ENCODE measurements at regions not wholly inside any gene's neighbourhood (a gene's known extent, or its start where the extent isn't known, plus 50 kb on each side); places are given as distances from the start of the nearest gene placed in this dataset.

GRCh38 chr2:143901185-143901842 lies 618.6 kb downstream of the ZEB2 start:
- peak; percentile 87 for DNase-seq

DNA sequence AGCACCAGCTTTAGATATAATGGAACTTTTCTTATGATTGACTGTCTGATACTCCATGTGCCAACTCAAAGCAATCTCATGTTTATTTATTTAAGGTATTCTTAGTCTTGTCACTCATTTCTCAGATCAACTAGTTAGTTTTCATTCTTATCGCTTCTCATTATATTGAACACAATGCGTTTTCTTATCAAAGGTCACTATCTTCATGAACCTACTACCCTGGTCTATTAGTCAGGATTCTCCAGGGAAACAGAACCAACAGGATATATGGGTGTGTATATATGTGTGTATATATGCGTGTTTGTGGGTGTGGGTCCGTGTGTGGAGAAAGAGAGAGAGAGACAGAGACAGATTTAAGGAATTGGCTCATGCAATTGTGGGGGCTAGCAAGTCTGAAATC lies 619.9 kb downstream of the ZEB2 start:
- DNase-seq, result no peak

GRCh38 chr2:143893371-143893770 lies 626.5 kb downstream of the ZEB2 start:
- DNase-seq, result no peak

- DNase-seq, result no peak
These were observed 628.0 kb downstream of the ZEB2 start for GRCh38 chr2:143891879-143892308.

- no peak for DNase-seq
These were observed 629.1 kb downstream of the ZEB2 start for GRCh38 chr2:143890798-143891197.

GRCh38 chr2:143889216-143889615 lies 630.7 kb downstream of the ZEB2 start:
- DNase-seq, result no peak

- peak; percentile 82 for DNase-seq
These were observed 634.5 kb downstream of the ZEB2 start for GRCh38 chr2:143885461-143885860.

DNA sequence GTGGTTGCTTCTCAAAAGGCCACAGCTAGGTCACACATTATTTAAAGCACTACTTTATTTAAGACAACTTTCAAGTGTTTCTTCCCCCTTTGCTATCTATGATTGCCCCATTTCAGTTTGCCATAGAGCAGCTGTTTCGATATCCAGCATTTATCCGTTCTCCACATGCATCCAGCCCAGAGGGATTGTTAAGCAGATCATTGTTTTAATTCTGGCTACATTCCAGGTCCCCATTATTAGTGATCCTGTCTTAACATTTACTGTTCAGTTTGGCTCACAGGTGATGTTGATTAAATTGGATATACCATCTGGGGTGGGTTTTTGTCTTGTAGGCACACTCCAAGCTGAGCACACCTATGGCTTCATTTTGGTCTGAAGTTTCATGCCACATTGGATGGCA lies 638.7 kb downstream of the ZEB2 start:
- no peak for DNase-seq

GRCh38 chr2:143877876-143878530 lies 641.9 kb downstream of the ZEB2 start:
- DNase-seq, result no peak

- no peak for DNase-seq
These were observed 642.9 kb downstream of the ZEB2 start for GRCh38 chr2:143877056-143877455.

DNA sequence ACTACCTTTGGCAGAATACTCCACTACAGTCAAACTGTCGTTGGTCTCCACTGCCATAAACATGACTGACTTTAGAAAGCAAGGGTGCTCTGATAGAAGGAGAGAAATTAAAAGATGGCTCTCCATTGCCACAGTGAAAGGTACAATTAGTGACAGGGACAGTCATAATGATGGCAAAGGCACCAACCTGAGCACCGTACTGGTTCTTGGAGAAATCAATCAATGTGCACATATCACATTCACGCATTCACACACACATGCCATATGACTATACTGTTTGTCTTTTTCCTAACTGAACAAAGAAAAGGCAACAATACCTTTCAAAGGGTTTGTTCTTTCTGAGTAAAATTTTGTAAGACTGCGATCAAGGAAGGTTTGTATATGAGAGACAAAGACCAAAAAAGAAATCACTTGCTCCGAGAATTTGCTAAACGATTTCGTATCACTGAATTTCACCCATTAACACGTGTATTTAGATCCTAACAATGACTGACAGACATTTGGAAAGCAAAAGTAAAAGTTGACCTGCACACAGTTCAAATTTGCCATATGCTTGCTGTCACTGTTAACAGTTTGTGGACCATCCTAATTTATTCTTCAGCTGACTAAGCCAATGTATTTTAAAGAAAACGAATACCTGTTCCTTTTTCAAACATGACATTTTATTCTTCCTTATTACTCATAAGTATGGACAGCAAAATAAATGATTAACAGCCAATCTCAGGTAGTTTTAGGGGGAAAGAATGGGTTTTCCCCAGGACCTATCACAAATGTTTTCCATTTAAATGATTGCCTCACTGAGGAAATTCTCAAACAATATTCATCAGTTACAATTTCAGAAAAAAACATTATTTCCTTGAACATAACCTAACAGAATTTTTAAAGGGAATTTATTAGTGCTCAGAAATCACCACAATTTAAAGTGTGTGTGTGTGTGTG lies 644.4 kb downstream of the ZEB2 start:
- DNase-seq, result no peak

DNA sequence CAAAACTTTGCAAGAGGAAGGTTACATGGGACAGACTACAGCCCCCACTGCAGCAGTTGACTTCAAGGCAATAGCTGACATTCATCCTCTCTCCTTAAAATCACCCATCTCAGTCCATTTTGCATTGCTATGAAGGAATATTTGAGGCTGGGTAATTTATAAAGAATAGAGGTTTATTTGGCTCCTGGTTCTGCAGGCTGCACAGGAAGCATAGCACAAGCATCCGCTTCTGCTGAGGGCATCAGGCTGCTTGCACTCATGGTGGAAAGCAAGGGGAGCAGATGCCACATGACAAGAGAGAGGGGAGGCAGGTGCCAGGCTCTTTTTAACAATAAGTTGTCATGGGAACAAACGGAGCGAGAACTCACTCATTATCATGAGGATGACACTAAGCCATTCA lies 646.0 kb downstream of the ZEB2 start:
- no peak for DNase-seq

DNA sequence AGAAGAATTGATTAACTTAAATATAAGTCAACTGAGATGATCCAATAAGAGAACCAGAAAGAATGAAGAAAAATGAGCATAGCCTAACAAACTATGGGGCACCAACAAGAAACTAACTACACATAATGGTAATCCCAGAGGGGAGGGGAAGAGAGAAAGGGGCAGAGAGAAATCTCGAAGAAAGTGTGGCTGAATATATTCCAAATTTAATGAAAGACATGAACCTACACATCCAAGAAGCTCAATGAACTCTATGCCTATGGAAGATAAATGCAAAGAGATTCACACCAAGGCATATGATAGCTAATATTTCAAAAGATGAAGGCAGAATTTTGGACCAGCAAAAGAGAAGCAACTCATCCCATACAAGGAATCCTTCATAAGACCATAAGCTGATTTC lies 649.2 kb downstream of the ZEB2 start:
- DNase-seq, result no peak

DNA sequence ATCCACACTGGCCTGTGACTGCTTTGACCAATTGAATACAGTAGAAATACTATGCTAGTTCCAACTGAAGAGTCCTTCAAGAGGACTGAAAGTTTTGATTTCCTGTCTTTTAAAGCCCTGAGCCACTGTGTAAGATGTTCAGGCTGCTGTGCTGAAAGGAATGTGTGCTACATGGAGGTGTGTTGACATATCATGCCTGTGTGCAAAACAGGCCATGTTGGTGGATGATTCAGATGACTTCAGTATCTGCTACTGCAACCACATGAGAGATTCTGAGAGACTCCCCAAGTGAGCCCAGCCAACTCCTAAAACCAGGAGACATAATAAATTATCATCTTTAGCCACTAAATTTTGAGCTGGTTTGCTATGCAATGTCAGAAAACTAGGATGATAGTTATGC lies 662.9 kb downstream of the ZEB2 start:
- no peak for DNase-seq

- no peak for DNase-seq
These were observed 667.2 kb downstream of the ZEB2 start for GRCh38 chr2:143852759-143853158.

- no peak for DNase-seq
These were observed 669.8 kb downstream of the ZEB2 start for GRCh38 chr2:143850084-143850483.

DNA sequence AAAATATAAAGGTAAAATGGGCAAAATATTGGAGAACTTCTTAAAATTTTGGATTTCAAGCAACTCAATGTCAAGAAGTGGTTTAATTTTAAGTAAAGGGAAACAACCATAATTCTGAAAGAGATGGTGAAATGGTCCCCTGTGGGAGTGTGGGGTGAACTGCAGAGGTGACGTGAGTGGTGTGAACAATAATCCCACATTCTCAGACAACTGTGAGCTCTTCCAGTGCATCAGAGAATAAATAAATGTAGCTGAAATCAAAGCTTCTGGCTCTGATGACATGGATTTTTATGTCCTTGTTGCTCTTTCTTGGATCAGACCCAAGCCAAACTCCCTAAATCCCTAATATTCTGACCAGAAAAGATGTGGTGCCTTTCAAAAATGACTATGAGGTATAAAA lies 672.7 kb downstream of the ZEB2 start:
- no peak for DNase-seq

DNA sequence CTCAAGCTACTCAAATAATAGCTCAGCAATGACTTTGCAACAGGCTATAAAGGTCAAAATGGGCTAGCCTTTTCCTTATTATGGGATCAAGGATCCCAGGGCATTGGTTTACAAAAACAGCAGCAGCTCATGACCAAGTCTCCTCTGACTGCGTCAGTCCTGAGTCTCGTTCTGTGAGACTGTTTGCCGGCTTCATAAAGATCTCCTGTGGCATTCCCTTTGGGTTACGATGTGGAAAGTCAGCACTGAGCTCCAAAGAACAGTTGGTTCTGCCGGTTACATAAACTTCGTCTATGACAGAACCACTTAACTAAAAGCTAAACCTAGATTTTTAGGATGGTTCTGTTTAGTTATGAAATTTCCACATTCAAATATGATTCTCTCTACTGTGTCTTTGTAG lies 674.9 kb downstream of the ZEB2 start:
- no peak for DNase-seq

GRCh38 chr2:143843686-143844085 lies 676.2 kb downstream of the ZEB2 start:
- no peak for DNase-seq

DNA sequence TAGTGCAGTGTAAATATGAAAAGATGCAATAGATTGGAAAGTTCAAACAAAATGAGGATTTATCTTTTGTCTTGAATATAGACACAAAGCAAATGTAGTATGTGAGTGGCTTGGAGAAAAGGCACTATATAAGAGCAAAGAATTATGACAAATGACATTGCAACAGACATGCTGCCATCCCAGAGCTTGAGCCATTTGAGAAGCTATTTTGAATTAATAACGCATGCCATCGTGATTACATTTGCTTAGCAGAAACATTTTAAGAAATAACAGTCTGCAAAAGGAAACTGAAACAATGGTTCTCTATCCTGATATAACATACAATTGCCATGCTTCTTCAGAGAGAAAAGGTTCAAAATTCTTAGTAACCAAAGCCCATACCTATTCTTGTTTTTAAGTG lies 677.1 kb downstream of the ZEB2 start:
- DNase-seq, result no peak

- no peak for DNase-seq
These were observed 678.0 kb downstream of the ZEB2 start for GRCh38 chr2:143841935-143842334.

DNA sequence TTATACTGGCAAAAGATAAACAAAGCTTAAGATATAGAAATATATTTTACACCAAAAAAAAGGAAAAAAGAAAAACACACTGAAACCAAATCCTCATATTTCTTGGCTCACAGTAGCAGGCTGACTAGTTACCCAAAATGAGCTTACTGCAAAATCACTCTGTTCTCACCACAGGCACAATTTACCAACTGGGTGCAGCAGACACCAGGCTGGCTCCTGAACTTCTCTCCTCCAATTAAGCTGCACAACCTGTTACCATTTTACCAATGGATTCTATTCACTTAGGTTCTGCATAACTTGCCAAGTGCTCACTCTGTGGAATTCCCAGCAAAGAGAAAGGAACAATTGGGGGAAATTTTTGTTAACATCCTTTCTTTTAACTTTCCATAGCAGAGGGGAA lies 679.3 kb downstream of the ZEB2 start:
- no peak for DNase-seq

GRCh38 chr2:143840194-143840593 lies 679.7 kb downstream of the ZEB2 start:
- no peak for DNase-seq

DNA sequence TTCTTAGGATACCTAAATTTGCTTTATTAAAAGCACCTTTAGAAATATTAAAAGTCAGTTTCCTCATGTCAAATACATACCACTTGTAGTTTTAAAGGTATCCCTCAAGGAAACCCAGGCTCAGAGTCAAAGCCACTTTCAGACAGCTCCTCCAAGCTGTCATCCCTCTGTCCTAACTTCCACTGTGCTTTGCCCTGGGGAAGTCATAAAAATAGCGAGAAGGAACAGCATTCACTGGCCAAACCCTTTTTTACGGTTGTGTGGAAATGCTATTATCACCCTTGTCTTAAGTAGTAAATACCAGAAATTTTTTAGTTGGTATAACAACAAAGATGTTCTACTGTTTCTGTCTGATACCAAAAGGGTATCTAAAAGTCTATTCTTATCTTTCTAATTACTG lies 680.5 kb downstream of the ZEB2 start:
- DNase-seq, result no peak

Data from kidney glomerular epithelial cell (primary cell).